Type B pancreatic cell (in vitro differentiated cells): ENCODE measurements at regions not wholly inside any gene's neighbourhood (a gene's known extent, or its start where the extent isn't known, plus 50 kb on each side); places are given as distances from the start of the nearest gene placed in this dataset.

Source experiments
- DNase-seq: peaks from one replicate; pipeline ENCODE4 v3.0.0; 2021; ENCODE audit warnings: mixed read lengths; ENCODE audit not compliant: unreplicated experiment; ENCODE audit errors: extremely low spot score
- H3K27ac Mint-ChIP-seq: 2 replicates; pipeline ENCODE4 v1.8.0; 2021; ENCODE audit warnings: mild to moderate bottlenecking, mixed read lengths
- H3K27me3 Mint-ChIP-seq: 2 replicates; pipeline ENCODE4 v1.8.0; 2021; ENCODE audit warnings: mixed read lengths
- H3K36me3 Mint-ChIP-seq: 2 replicates; pipeline ENCODE4 v1.8.0; 2021; ENCODE audit warnings: mixed read lengths
- H3K4me1 Mint-ChIP-seq: one replicate; pipeline ENCODE4 v1.8.0; 2021; ENCODE audit warnings: mixed read lengths; ENCODE audit not compliant: unreplicated experiment
- H3K4me3 Mint-ChIP-seq: 2 replicates; pipeline ENCODE4 v1.8.0; 2021; ENCODE audit warnings: mild to moderate bottlenecking, mixed read lengths
- H3K9me3 Mint-ChIP-seq: 2 replicates; pipeline ENCODE4 v1.8.0; 2021; ENCODE audit warnings: mixed read lengths
- TF ChIP-seq, protein P1 (sequence below): fragments of 200-600 bp; sonication (generic); conservative IDR thresholded peaks from 2 replicates; pipeline ENCODE4 v1.5.0; 2021; ENCODE audit warnings: antibody characterized with exemption, mild to moderate bottlenecking

GRCh38 chr1:80072563-80072962 lies 1066.0 kb upstream of the ADGRL4 start:
- Mint-ChIP-seq H3K4me3 (no peak overlapping the region), H3K27ac (no peak overlapping the region)
- TF ChIP-seq, protein P1, sequence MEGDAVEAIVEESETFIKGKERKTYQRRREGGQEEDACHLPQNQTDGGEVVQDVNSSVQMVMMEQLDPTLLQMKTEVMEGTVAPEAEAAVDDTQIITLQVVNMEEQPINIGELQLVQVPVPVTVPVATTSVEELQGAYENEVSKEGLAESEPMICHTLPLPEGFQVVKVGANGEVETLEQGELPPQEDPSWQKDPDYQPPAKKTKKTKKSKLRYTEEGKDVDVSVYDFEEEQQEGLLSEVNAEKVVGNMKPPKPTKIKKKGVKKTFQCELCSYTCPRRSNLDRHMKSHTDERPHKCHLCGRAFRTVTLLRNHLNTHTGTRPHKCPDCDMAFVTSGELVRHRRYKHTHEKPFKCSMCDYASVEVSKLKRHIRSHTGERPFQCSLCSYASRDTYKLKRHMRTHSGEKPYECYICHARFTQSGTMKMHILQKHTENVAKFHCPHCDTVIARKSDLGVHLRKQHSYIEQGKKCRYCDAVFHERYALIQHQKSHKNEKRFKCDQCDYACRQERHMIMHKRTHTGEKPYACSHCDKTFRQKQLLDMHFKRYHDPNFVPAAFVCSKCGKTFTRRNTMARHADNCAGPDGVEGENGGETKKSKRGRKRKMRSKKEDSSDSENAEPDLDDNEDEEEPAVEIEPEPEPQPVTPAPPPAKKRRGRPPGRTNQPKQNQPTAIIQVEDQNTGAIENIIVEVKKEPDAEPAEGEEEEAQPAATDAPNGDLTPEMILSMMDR = no peak

GRCh38 chr1:80066060-80066459 lies 1059.5 kb upstream of the ADGRL4 start:
- H3K4me3 Mint-ChIP-seq = no peak overlapping the region
- no peak overlapping the region for H3K27ac Mint-ChIP-seq
- peaks cover 6% of the 10 kb centered on the region for H3K4me1 Mint-ChIP-seq
- TF ChIP-seq, protein P1 = no peak
- no peak for DNase-seq
- H3K36me3 Mint-ChIP-seq = no peaks in the 10 kb centered on the region
- no peaks in the 10 kb centered on the region for H3K9me3 Mint-ChIP-seq
- H3K27me3 Mint-ChIP-seq = no peaks in the 10 kb centered on the region

More at GRCh38 chr1:80072563-80072962, 1066.0 kb upstream of the ADGRL4 start:
- Mint-ChIP-seq H3K9me3 (no peaks in the 10 kb centered on the region), H3K27me3 (no peaks in the 10 kb centered on the region), H3K4me1 (no peaks in the 10 kb centered on the region), H3K36me3 (no peaks in the 10 kb centered on the region)
- no peak for DNase-seq

- Mint-ChIP-seq H3K36me3 (peaks cover 2% of the 10 kb centered on the region), H3K9me3 (peaks cover 6% of the 10 kb centered on the region), H3K27me3 (no peaks in the 10 kb centered on the region), H3K4me3 (no peak overlapping the region), H3K27ac (no peak overlapping the region), H3K4me1 (peaks cover 6% of the 10 kb centered on the region)
- DNase-seq = no peak
- TF ChIP-seq, protein P1 = no peak
Measured at GRCh38 chr1:80064524-80064923, 1058.0 kb upstream of the ADGRL4 start.

DNA sequence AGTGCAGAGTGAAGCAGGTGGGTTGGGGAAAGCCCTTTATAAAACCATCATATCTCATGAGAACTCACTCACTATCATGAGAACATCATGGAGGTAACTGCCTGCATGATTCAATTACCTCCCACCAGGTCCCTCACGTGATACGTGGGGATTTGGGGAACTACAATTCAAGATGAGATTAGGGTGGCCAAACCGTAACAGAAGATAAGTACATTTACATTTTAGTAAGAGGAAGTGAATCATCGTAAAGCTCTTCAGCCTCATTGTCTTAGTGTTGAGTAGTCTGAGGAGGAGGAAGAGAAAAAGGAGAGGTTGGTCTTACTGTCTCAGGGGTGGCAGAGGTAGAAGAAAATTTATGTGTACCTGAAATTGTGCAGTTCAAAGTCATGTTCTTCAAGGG lies 1053.4 kb upstream of the ADGRL4 start:
- Mint-ChIP-seq H3K36me3 (peaks cover 3% of the 10 kb centered on the region), H3K4me1 (no peaks in the 10 kb centered on the region), H3K27me3 (no peaks in the 10 kb centered on the region), H3K27ac (no peak overlapping the region), H3K9me3 (peaks cover 8% of the 10 kb centered on the region), H3K4me3 (no peak overlapping the region)
- TF ChIP-seq, protein P1 = no peak
- DNase-seq = no peak

- Mint-ChIP-seq H3K36me3 (peaks cover 3% of the 10 kb centered on the region), H3K27ac (no peak overlapping the region), H3K4me1 (peaks cover 6% of the 10 kb centered on the region), H3K9me3 (peaks cover 8% of the 10 kb centered on the region), H3K4me3 (no peak overlapping the region), H3K27me3 (no peaks in the 10 kb centered on the region)
- no peak for DNase-seq
- TF ChIP-seq, protein P1 = no peak
Measured at GRCh38 chr1:80056179-80056578, 1049.6 kb upstream of the ADGRL4 start.

- TF ChIP-seq, protein P1 = no peak
- no peak for DNase-seq
- peak overlapping the region; percentile 66 for H3K27ac Mint-ChIP-seq
- no peak overlapping the region for H3K4me3 Mint-ChIP-seq
- H3K9me3 Mint-ChIP-seq = no peaks in the 10 kb centered on the region
- H3K4me1 Mint-ChIP-seq = peaks cover 6% of the 10 kb centered on the region
- H3K36me3 Mint-ChIP-seq = no peaks in the 10 kb centered on the region
- no peaks in the 10 kb centered on the region for H3K27me3 Mint-ChIP-seq
Measured at GRCh38 chr1:80054129-80054528, 1047.6 kb upstream of the ADGRL4 start.
